Panc1 (cell line): ENCODE measurements at regions not wholly inside any gene's neighbourhood (a gene's known extent, or its start where the extent isn't known, plus 50 kb on each side); places are given as distances from the start of the nearest gene placed in this dataset.

Experiments
- ATAC-seq: fragments of 200-7000 bp; cut with Tn5 transposase; 2 replicates; pipeline ENCODE4 v1.9.1; 2020; ENCODE audit warnings: mild to moderate bottlenecking, moderate library complexity
- BruUV-seq: library from RNA; stranded (reverse); fragments of 400-500 nt; replicated peaks from 2 replicates; lab custom pipeline; 2021; lab: Mats Ljungman, UMichigan
- CTCF ChIA-PET: fragments of 300-600 bp; sonication (Branson Sonifier 250); formaldehyde crosslinking; loops from one replicate; lab custom pipeline; 2022; ENCODE audit warnings: antibody characterized with exemption; lab: Charles Lee
- POLR2A ChIA-PET: fragments of 300-600 bp; sonication (Branson Sonifier 250); formaldehyde crosslinking; loops from one replicate; lab custom pipeline; 2022; ENCODE audit warnings: antibody characterized with exemption; lab: Charles Lee
- DNase-seq: peaks from one replicate; pipeline ENCODE4 v3.0.0-alpha.2; 2010; ENCODE audit warnings: low read depth, low spot score
- H3K27ac ChIP-seq: 2 replicates; pipeline ENCODE4 v1.5.1; 2011; ENCODE audit warnings: mild to moderate bottlenecking, low read length, inconsistent platforms
- H3K27me3 ChIP-seq: fragments of 200-500 bp; sonication (Bioruptor generic); 2 replicates; pipeline ENCODE4 v1.6.0; 2014; ENCODE audit warnings: low read length, inconsistent platforms; ENCODE audit not compliant: control insufficient read depth, insufficient read depth
- H3K36me3 ChIP-seq: fragments of 200-500 bp; sonication (Bioruptor generic); 2 replicates; pipeline ENCODE4 v1.5.1; 2014; ENCODE audit warnings: inconsistent platforms, mild to moderate bottlenecking, low read length, moderate library complexity; ENCODE audit not compliant: control insufficient read depth, insufficient read depth
- H3K4me1 ChIP-seq: 2 replicates; pipeline ENCODE4 v1.5.1; 2011; ENCODE audit warnings: inconsistent platforms, mild to moderate bottlenecking, low read length, moderate library complexity; ENCODE audit not compliant: control insufficient read depth, insufficient read depth
- H3K4me3 ChIP-seq, 2 experiments: 2 replicates each; pipeline ENCODE4 v1.5.1; 2011 to 2012; ENCODE audit warnings: low read depth in 2 of 2, low read length in 2 of 2, mild to moderate bottlenecking in 2 of 2, inconsistent platforms in 1 of 2, moderate library complexity in 1 of 2
- H3K9me3 ChIP-seq: fragments of 200-500 bp; sonication (Bioruptor generic); 2 replicates; pipeline ENCODE4 v1.5.1; 2014; ENCODE audit warnings: low read depth, mild to moderate bottlenecking, inconsistent platforms, low read length, moderate library complexity; ENCODE audit not compliant: control insufficient read depth, insufficient read depth
- POLR2AphosphoS5 ChIP-seq: IDR thresholded peaks from 2 replicates; pipeline ENCODE4 v1.6.1; 2012; ENCODE audit warnings: mild to moderate bottlenecking, low read depth, low read length, moderate library complexity
- SIN3A ChIP-seq: IDR thresholded peaks from 2 replicates; pipeline ENCODE4 v1.6.1; 2012; ENCODE audit warnings: low read depth, mild to moderate bottlenecking, low read length, moderate library complexity, borderline replicate concordance; ENCODE audit not compliant: insufficient read depth
- TCF7L2 ChIP-seq: IDR thresholded peaks from 2 replicates; pipeline ENCODE4 v1.6.1; 2011; ENCODE audit warnings: mild to moderate bottlenecking, low read depth, low read length, inconsistent platforms
- in situ Hi-C: cut with HindIII; loops from 2 replicates; pipeline ENCODE4 v1.10.0; 2016; ENCODE audit warnings: low sequenced_read_pairs, low pct_unique_long_range_greater_than_20kb
- intact Hi-C: fragments of 100-400 bp; cut with micrococcal nuclease; formaldehyde crosslinking; loops from one replicate; pipeline ENCODE4 v1.10.0; 2022; ENCODE audit not compliant: unreplicated experiment
- TF ChIP-seq, protein P1 (sequence below), 2 experiments: IDR thresholded peaks; 2 replicates each; pipeline ENCODE4 v1.6.1; 2011 to 2012; ENCODE audit warnings: low read depth in 2 of 2, control low read depth in 1 of 2, low read length in 1 of 2, mild to moderate bottlenecking in 1 of 2, moderate library complexity in 1 of 2; ENCODE audit not compliant: insufficient read depth in 1 of 2
- TF ChIP-seq, protein P2 (sequence below): fragments of 450-650 bp; IDR thresholded peaks from 2 replicates; pipeline ENCODE4 v1.5.1; 2017; ENCODE audit warnings: mild to moderate bottlenecking

DNA sequence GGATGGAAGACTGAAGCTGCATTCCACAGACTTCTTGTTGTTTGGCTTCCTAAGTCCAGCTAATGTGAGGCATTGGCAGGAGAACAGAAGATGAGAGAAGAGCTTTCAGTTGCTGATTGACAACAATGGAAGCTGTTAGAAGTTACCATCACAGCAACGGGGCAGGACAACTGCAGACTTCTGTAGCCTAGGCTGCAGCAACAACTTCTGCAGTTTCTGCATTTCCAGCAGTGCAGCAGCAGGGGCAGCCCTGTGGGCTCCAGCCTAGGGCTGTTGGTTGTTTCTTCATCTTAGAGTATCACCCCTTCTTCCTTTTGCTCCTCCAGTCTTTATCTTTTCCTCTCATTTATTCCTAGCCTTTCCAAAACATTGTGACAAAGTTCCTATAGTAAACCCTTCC, 528.8 kb upstream of the PTGER4 start:
- CTCF ChIA-PET: no interaction called here
- no peak overlapping the region for H3K4me3 ChIP-seq
- no peaks in the 10 kb centered on the region for H3K9me3 ChIP-seq
- H3K4me1 ChIP-seq: no peaks in the 10 kb centered on the region
- DNase-seq: no peak
- intact Hi-C loops: no loop called here
- no TSS peak for BruUV-seq
- no peak overlapping the region for H3K27ac ChIP-seq
- no peaks in the 10 kb centered on the region for H3K36me3 ChIP-seq
- in situ Hi-C loops: no loop called here
- POLR2A ChIA-PET: no interaction called here
- no peak for TF ChIP-seq SIN3A
- TF ChIP-seq POLR2AphosphoS5: no peak
- TF ChIP-seq, protein P1, sequence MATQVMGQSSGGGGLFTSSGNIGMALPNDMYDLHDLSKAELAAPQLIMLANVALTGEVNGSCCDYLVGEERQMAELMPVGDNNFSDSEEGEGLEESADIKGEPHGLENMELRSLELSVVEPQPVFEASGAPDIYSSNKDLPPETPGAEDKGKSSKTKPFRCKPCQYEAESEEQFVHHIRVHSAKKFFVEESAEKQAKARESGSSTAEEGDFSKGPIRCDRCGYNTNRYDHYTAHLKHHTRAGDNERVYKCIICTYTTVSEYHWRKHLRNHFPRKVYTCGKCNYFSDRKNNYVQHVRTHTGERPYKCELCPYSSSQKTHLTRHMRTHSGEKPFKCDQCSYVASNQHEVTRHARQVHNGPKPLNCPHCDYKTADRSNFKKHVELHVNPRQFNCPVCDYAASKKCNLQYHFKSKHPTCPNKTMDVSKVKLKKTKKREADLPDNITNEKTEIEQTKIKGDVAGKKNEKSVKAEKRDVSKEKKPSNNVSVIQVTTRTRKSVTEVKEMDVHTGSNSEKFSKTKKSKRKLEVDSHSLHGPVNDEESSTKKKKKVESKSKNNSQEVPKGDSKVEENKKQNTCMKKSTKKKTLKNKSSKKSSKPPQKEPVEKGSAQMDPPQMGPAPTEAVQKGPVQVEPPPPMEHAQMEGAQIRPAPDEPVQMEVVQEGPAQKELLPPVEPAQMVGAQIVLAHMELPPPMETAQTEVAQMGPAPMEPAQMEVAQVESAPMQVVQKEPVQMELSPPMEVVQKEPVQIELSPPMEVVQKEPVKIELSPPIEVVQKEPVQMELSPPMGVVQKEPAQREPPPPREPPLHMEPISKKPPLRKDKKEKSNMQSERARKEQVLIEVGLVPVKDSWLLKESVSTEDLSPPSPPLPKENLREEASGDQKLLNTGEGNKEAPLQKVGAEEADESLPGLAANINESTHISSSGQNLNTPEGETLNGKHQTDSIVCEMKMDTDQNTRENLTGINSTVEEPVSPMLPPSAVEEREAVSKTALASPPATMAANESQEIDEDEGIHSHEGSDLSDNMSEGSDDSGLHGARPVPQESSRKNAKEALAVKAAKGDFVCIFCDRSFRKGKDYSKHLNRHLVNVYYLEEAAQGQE (IDR thresholded peaks at IDR 0.05; ENCODE audit: insufficient read depth in 1 of 2, low read depth in 2 of 2, low read length in 1 of 2): no peak
- TF ChIP-seq TCF7L2: no peak
- no peak for ATAC-seq
- no peaks in the 10 kb centered on the region for H3K27me3 ChIP-seq

- BruUV-seq: no TSS peak
- H3K36me3 ChIP-seq: no peaks in the 10 kb centered on the region; the same call in 1 of the 2 replicates
- no peak overlapping the region for H3K27ac ChIP-seq
- CTCF ChIA-PET: no interaction called here
- DNase-seq (no peak), ATAC-seq (no peak)
- H3K4me1 ChIP-seq: no peaks in the 10 kb centered on the region
- intact Hi-C loops (no loop called here), in situ Hi-C loops (no loop called here)
- H3K4me3 ChIP-seq: no peak overlapping the region
- H3K27me3 ChIP-seq: no peaks in the 10 kb centered on the region
- TF ChIP-seq, protein P2, sequence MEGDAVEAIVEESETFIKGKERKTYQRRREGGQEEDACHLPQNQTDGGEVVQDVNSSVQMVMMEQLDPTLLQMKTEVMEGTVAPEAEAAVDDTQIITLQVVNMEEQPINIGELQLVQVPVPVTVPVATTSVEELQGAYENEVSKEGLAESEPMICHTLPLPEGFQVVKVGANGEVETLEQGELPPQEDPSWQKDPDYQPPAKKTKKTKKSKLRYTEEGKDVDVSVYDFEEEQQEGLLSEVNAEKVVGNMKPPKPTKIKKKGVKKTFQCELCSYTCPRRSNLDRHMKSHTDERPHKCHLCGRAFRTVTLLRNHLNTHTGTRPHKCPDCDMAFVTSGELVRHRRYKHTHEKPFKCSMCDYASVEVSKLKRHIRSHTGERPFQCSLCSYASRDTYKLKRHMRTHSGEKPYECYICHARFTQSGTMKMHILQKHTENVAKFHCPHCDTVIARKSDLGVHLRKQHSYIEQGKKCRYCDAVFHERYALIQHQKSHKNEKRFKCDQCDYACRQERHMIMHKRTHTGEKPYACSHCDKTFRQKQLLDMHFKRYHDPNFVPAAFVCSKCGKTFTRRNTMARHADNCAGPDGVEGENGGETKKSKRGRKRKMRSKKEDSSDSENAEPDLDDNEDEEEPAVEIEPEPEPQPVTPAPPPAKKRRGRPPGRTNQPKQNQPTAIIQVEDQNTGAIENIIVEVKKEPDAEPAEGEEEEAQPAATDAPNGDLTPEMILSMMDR: no peak
- TF ChIP-seq TCF7L2: no peak
- TF ChIP-seq POLR2AphosphoS5: no peak
- TF ChIP-seq, protein P1 (IDR thresholded peaks at IDR 0.05; ENCODE audit: insufficient read depth in 1 of 2, low read depth in 2 of 2, low read length in 1 of 2): no peak
- no peak for TF ChIP-seq SIN3A
- POLR2A ChIA-PET: no interaction called here
- H3K9me3 ChIP-seq: no peaks in the 10 kb centered on the region
Observed at GRCh38 chr5:40141896-40142295, 537.8 kb upstream of the PTGER4 start.
